ENCODE measurements at regions not wholly inside any gene's neighbourhood (a gene's known extent, or its start where the extent isn't known, plus 50 kb on each side); places are given as distances from the start of the nearest gene placed in this dataset.

- DNase-seq (ENCODE audit: low spot score) = no peak
- Mint-ChIP-seq H3K4me3 (no peak overlapping the region), H3K36me3 (ENCODE audit: low read depth) (no peaks in the 10 kb centered on the region), H3K27me3 (ENCODE audit: insufficient read depth) (no peaks in the 10 kb centered on the region), H3K4me1 (ENCODE audit: low read depth) (no peaks in the 10 kb centered on the region), H3K9me3 (no peaks in the 10 kb centered on the region), H3K27ac (no peak overlapping the region)
- intact Hi-C loops (cut with micrococcal nuclease) = no loop called here
Measured at GRCh38 chr7:136079478-136079892, 102.3 kb upstream of the MTPN start.

- no peaks in the 10 kb centered on the region for H3K36me3 Mint-ChIP-seq (ENCODE audit: low read depth)
- H3K27me3 Mint-ChIP-seq (ENCODE audit: insufficient read depth) = no peaks in the 10 kb centered on the region
- intact Hi-C loops (cut with micrococcal nuclease) = no loop called here
- DNase-seq (ENCODE audit: low spot score) = no peak
- H3K27ac Mint-ChIP-seq = no peak overlapping the region
- H3K4me1 Mint-ChIP-seq (ENCODE audit: low read depth) = no peaks in the 10 kb centered on the region
- H3K4me3 Mint-ChIP-seq = no peak overlapping the region
- no peaks in the 10 kb centered on the region for H3K9me3 Mint-ChIP-seq
Measured at GRCh38 chr7:136079066-136079465, 101.9 kb upstream of the MTPN start.

DNA sequence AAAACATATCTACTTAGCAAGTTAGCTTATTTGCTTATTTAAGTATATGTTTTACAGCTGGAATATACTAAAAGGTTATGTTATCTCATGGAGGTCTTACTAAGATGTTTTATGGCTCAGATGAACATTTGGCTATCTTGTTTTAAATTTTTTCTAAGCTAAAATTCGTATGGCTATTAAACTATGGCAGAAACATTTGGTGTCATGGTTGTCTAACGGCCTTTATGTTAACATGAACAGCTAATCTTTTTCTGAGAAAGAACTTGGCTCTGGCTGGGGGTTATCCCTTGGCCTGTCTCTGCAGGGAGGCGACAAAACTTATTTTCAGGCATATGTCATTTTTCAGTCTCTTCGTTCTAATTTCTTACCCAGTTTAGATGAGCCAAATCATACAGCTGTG, 101.5 kb upstream of the MTPN start:
- Mint-ChIP-seq H3K4me3 (no peak overlapping the region), H3K36me3 (ENCODE audit: low read depth) (no peaks in the 10 kb centered on the region), H3K9me3 (no peaks in the 10 kb centered on the region), H3K4me1 (ENCODE audit: low read depth) (no peaks in the 10 kb centered on the region), H3K27ac (no peak overlapping the region), H3K27me3 (ENCODE audit: insufficient read depth) (no peaks in the 10 kb centered on the region)
- intact Hi-C loops (cut with micrococcal nuclease) = no loop called here
- no peak for DNase-seq (ENCODE audit: low spot score)

DNA sequence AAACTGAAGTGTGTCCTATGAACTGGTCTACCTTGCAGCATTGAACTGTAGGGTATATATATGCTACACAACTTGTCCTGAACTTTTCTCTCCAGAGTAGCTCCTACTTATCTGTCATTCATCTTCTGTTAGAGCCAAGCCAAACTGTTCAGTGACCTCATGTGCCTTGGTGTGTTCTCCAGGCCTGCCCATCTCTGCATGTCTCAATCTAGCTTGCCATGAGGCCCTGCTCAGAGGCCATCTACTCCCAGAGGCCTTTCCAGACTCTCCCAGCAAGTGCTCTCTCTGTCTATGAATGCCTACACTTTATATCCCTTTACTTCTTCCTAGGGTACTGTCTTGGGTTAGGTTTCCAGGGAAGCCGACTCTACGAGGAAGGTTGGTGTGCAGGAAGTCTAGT, 99.8 kb upstream of the MTPN start:
- no peaks in the 10 kb centered on the region for H3K27me3 Mint-ChIP-seq (ENCODE audit: insufficient read depth)
- H3K4me1 Mint-ChIP-seq (ENCODE audit: low read depth) = no peaks in the 10 kb centered on the region
- no peak for DNase-seq (ENCODE audit: low spot score)
- no peak overlapping the region for H3K27ac Mint-ChIP-seq
- intact Hi-C loops (cut with micrococcal nuclease) = no loop called here
- no peak overlapping the region for H3K4me3 Mint-ChIP-seq
- H3K36me3 Mint-ChIP-seq (ENCODE audit: low read depth) = no peaks in the 10 kb centered on the region
- no peaks in the 10 kb centered on the region for H3K9me3 Mint-ChIP-seq

DNA sequence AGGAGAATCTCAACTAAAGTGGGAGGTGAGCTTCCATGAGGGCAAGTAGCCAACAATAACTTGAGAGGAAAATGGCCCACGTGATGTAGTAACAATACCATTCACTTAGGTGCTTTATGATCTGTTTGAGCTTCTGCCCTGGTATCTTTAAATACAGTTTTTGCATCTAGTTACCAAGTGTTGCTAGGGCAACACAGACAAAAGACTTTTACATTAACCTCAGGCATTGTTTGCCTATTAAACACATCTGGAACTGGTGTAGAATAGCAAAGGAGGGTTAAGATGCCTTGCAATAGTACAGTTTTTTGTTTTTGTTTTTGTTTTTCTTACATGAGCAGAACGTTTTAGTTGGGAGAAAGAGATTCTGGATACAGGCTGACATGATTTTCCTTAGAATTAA, 97.7 kb upstream of the MTPN start:
- no peak overlapping the region for H3K4me3 Mint-ChIP-seq
- H3K27ac Mint-ChIP-seq = no peak overlapping the region
- no peaks in the 10 kb centered on the region for H3K27me3 Mint-ChIP-seq (ENCODE audit: insufficient read depth)

DNA sequence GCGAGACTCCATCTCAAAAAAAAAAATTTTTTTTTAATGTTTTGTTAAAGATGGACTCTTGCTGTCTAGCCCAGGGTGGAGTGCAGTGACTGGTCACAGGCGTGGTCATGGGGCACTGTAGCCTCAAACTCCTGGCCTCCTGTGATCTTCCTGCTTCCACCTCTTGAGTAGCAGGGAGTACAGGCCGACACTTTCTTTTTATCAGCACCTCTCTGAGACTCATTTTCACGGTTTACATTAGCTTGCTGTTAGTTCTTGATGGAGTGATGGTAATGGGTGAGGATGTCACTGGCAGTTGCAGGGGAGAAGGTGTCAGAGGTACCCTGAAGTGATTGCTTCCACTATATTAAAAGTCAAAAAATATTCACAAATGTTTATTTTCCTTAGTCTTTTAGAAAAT, 95.3 kb upstream of the MTPN start:
- H3K27ac Mint-ChIP-seq = no peak overlapping the region
- intact Hi-C loops (cut with micrococcal nuclease) = no loop called here
- H3K4me3 Mint-ChIP-seq = no peak overlapping the region
- H3K9me3 Mint-ChIP-seq = no peaks in the 10 kb centered on the region
- no peaks in the 10 kb centered on the region for H3K27me3 Mint-ChIP-seq (ENCODE audit: insufficient read depth)
- no peaks in the 10 kb centered on the region for H3K36me3 Mint-ChIP-seq (ENCODE audit: low read depth)
- no peaks in the 10 kb centered on the region for H3K4me1 Mint-ChIP-seq (ENCODE audit: low read depth)
- DNase-seq (ENCODE audit: low spot score) = no peak

More for the DNA sequence above, 97.7 kb upstream of the MTPN start:
- no peak for DNase-seq (ENCODE audit: low spot score)
- Mint-ChIP-seq H3K36me3 (ENCODE audit: low read depth) (no peaks in the 10 kb centered on the region), H3K9me3 (no peaks in the 10 kb centered on the region), H3K4me1 (ENCODE audit: low read depth) (no peaks in the 10 kb centered on the region)
- intact Hi-C loops (cut with micrococcal nuclease) = no loop called here

DNA sequence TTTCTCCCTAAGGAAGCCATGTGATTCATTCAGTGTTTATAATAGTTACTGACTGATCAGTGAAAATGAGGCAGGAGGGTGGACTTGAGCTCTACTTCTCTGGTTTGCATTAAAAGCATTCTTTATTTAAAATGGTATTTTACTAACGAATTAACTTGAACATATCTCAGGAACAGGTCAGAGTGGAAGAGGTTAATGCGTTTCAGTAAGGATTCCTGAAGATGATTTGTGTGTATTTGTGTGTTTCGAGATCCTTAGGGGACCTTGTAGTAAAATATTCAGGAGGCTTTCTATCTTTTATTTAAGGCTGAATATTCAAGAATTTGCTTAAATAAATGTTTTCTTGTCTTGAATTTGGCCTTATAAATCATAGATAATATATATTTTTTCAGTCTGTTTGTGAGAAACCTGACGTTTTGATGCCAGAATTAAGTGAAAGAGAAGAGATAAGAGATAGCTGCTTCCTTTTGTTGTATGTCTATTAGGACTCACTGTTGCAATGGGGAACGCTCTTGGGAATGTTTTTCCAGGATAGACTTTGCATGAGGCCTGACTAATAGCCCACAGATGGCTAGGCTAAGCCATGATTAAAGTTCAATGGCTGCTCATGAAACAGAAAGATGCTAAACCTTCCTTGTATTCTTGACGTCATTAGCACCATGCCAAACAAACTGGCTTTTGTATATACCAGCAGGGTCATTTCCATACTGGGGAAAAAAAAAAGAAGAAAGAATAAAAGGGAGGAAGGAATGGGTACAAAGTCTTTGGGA, 93.8 kb upstream of the MTPN start:
- Mint-ChIP-seq H3K36me3 (ENCODE audit: low read depth) (no peaks in the 10 kb centered on the region), H3K4me3 (no peak overlapping the region)

DNA sequence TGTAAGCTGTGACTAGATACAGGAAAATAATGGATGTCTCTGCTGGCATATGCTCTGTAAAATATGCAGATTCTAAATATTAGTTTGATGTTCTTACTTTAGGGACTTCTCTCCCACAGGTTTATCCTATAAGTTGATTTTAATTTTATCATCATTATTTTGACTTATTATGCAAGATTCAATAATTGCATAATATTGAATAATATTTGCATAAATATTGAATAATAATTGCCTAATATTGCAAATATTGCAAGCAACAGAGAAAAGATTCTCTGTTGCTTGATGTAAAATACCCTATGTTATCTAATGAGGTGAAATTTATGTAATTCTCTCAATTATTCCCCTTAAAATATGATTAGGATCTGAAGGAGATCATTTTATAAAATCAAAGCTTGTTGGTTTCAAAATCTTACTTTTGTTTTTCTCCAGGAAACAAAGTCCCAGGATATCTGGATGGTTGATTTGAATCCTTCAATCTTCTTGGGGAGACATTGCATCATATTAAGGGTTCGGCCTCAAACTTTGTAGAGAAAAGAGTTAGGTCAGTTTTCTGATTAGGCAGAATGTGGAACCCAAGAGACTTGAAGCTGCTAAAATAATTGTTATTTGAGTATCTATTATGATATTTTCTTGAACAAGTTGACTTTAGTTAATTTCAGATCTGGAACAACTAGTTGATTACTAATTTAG, 92.8 kb upstream of the MTPN start:
- peaks cover 4% of the 10 kb centered on the region for H3K9me3 Mint-ChIP-seq
- DNase-seq (ENCODE audit: low spot score) = no peak
- no peak overlapping the region for H3K27ac Mint-ChIP-seq
- no peak overlapping the region for H3K4me3 Mint-ChIP-seq
- H3K27me3 Mint-ChIP-seq (ENCODE audit: insufficient read depth) = no peaks in the 10 kb centered on the region
- no peaks in the 10 kb centered on the region for H3K36me3 Mint-ChIP-seq (ENCODE audit: low read depth)
- H3K4me1 Mint-ChIP-seq (ENCODE audit: low read depth) = peaks cover 1% of the 10 kb centered on the region
- intact Hi-C loops (cut with micrococcal nuclease) = no loop called here

More for the DNA sequence above, 93.8 kb upstream of the MTPN start:
- peaks cover 4% of the 10 kb centered on the region for H3K9me3 Mint-ChIP-seq
- no peaks in the 10 kb centered on the region for H3K27me3 Mint-ChIP-seq (ENCODE audit: insufficient read depth)
- no peak overlapping the region for H3K27ac Mint-ChIP-seq
- DNase-seq (ENCODE audit: low spot score) = no peak
- intact Hi-C loops (cut with micrococcal nuclease) = no loop called here
- no peaks in the 10 kb centered on the region for H3K4me1 Mint-ChIP-seq (ENCODE audit: low read depth)

GRCh38 chr7:136067277-136067676, 90.1 kb upstream of the MTPN start:
- Mint-ChIP-seq H3K27me3 (ENCODE audit: insufficient read depth) (no peaks in the 10 kb centered on the region), H3K36me3 (ENCODE audit: low read depth) (no peaks in the 10 kb centered on the region), H3K9me3 (peaks cover 4% of the 10 kb centered on the region), H3K4me3 (no peak overlapping the region), H3K27ac (no peak overlapping the region), H3K4me1 (ENCODE audit: low read depth) (peaks cover 10% of the 10 kb centered on the region)
- DNase-seq (ENCODE audit: low spot score) = no peak
- intact Hi-C loops (cut with micrococcal nuclease) = no loop called here

DNA sequence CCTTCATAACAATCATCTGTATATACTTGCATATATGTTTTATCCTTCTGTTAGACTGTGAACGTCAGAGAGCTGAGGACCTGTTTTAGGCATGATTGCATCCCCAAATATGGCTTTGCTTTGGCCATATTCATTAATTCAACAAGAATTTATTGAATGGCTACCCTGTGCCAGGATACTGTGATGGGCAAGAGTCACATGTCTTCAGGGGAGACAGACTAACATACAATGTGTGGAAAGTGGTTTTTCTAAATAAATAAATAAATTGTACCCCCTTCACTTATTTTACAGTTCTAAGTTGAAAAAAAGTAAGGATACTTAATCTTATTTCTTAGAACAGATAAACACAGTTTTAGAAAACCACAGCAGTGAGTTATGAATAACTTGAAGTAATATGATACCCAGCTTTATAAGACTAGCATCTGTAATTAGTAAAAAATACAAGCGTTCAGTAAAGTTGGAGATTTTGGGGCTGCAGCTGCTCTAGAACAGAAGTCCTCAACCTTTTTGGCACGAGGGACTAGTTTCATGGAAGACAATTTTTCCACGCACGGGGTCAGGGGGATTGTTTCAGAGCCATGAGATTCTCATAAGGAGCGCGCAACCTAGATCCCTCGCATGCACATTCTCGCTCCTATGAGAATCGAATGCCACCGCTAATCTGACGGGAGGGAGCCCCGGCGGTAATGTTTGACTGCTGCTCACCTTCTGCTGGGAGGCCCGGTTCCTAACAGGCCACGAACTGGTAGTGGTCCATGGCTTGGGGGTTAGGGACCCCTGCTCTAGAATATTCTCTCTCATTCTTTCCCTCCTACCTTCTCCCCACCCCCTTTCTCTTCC, 89.4 kb upstream of the MTPN start:
- Mint-ChIP-seq H3K4me3 (no peak overlapping the region), H3K27me3 (ENCODE audit: insufficient read depth) (no peaks in the 10 kb centered on the region), H3K27ac (no peak overlapping the region), H3K4me1 (ENCODE audit: low read depth) (peaks cover 10% of the 10 kb centered on the region), H3K9me3 (peaks cover 4% of the 10 kb centered on the region), H3K36me3 (ENCODE audit: low read depth) (no peaks in the 10 kb centered on the region)
- no peak for DNase-seq (ENCODE audit: low spot score)
- intact Hi-C loops (cut with micrococcal nuclease) = no loop called here

DNA sequence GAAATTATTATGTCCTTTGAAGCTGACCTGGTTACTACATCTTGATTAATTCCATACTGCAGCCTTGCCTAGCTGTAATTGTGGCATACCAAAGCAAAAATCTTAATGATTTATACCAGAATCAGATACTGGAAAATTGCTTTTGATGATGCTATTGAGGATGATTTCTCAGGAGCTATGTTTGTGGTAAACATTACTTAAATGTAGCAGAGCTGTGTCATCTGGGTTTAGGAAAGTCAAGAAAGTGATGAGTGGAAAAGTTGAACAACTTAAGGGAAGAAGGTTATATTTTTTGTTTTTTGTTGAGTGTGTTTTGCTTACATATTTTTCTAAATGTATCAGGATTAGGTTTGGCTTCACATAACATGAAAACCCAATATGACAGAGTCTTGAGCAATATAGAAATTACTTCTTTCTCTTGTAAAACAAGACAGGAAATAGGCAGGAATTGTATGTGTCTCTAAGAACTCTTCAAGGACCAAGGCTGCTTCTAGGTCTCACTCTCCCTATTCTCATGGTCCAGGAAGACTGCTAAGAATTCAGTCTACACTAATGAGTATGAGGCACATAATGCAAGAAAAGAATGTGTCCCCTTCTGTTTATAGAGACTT, 87.6 kb upstream of the MTPN start:
- DNase-seq (ENCODE audit: low spot score) = no peak
- Mint-ChIP-seq H3K9me3 (peaks cover 4% of the 10 kb centered on the region), H3K27ac (no peak overlapping the region), H3K27me3 (ENCODE audit: insufficient read depth) (no peaks in the 10 kb centered on the region), H3K4me3 (no peak overlapping the region), H3K36me3 (ENCODE audit: low read depth) (no peaks in the 10 kb centered on the region), H3K4me1 (ENCODE audit: low read depth) (peaks cover 10% of the 10 kb centered on the region)
- intact Hi-C loops (cut with micrococcal nuclease) = loop anchor here (1.0 kb wide), 1 partner anchor 33 kb away; no protein-coding TSS in a partner anchor

- Mint-ChIP-seq H3K36me3 (ENCODE audit: low read depth) (no peaks in the 10 kb centered on the region), H3K4me1 (ENCODE audit: low read depth) (peaks cover 10% of the 10 kb centered on the region), H3K9me3 (peaks cover 4% of the 10 kb centered on the region), H3K4me3 (no peak overlapping the region), H3K27me3 (ENCODE audit: insufficient read depth) (peaks cover 2% of the 10 kb centered on the region), H3K27ac (peak overlapping the region; percentile 40)
- no peak for DNase-seq (ENCODE audit: low spot score)
- intact Hi-C loops (cut with micrococcal nuclease) = loop anchor here (1.0 kb wide), 1 partner anchor 33 kb away; no protein-coding TSS in a partner anchor
Measured at GRCh38 chr7:136064081-136064480, 86.9 kb upstream of the MTPN start.

All from activated T-helper 1 cell treated with anti-CD3 and anti-CD28 coated beads, Interleukin-12 subunit alpha, Interleukin-12 subunit beta, Interleukin-2, Interleukin-4 antibody, amounts not matched to agents 30 ng/mL and 10 ng/mL and 1 ng/mL, durations not matched to agents 14 hours and 24 hours and 36 hours (primary cell).